HepG2 (cell line): ENCODE measurements at regions not wholly inside any gene's neighbourhood (a gene's known extent, or its start where the extent isn't known, plus 50 kb on each side); places are given as distances from the start of the nearest gene placed in this dataset.
A peak's percentile ranks its signal among the peaks of the same experiment; 100 is the strongest.

Experiments used
- ATAC-seq: fragments of 200-7000 bp; cut with Tn5 transposase; 3 replicates; pipeline ENCODE4 v1.9.1; 2020; ENCODE audit warnings: mild to moderate bottlenecking, moderate library complexity
- BruUV-seq: library from RNA; stranded (reverse); fragments of 400-500 nt; replicated peaks from 2 replicates; lab custom pipeline; 2021; lab: Mats Ljungman, UMichigan
- CTCF ChIA-PET: fragments of 300-600 bp; formaldehyde crosslinking; extraction: SDS; loops from one replicate; lab custom pipeline; 2021; ENCODE audit warnings: low total read pairs, inconsistent platforms, low intra/inter-chr PET ratio; lab: Yijun Ruan, JAX
- POLR2A ChIA-PET: fragments of 350-600 bp; sonication (Branson Sonifier 250); formaldehyde crosslinking; loops from one replicate; lab custom pipeline; 2020; ENCODE audit warnings: antibody characterized with exemption, inconsistent platforms; lab: Yijun Ruan, JAX
- DNase-seq: peaks from one replicate; pipeline ENCODE4 v3.0.0-alpha.2; 2015; ENCODE audit warnings: low spot score
- FAIRE-seq: peaks from 3 replicates; lab custom pipeline; 2011; peaks lifted over from hg19 to GRCh38; lab: Jason Lieb, UNC
- H2AFZ ChIP-seq: one replicate; pipeline ENCODE4 v1.6.1; 2011; ENCODE audit warnings: low read length, inconsistent platforms
- H3K27ac ChIP-seq: fragments of 300-600 bp; 3 replicates; pipeline ENCODE4 v1.8.0; 2011; ENCODE audit warnings: mixed run types, mild to moderate bottlenecking, mixed read lengths, low read length, inconsistent platforms; ENCODE audit not compliant: insufficient read depth; ENCODE audit errors: extremely low read length
- H3K27me3 ChIP-seq, 2 experiments: fragments of 200-600 bp in 1 of 2; 2 replicates in 1 of 2; 3 replicates in 1 of 2; pipeline versions ENCODE4 v1.6.0 to v1.8.0; 2011; ENCODE audit warnings: low read length in 2 of 2, mild to moderate bottlenecking in 2 of 2, moderate library complexity in 2 of 2, inconsistent platforms in 1 of 2; ENCODE audit not compliant: insufficient read depth in 2 of 2, control insufficient read depth in 1 of 2
- H3K36me3 ChIP-seq, 2 experiments: fragments of 200-600 bp in 1 of 2; replicated peaks in 1 of 2; 2 replicates in 1 of 2; 3 replicates in 1 of 2; pipeline versions ENCODE4 v1.5.1 to v1.8.0; 2011; ENCODE audit warnings: low read length in 2 of 2, inconsistent platforms in 1 of 2; ENCODE audit not compliant: insufficient read depth in 2 of 2, control insufficient read depth in 1 of 2
- H3K4me1 ChIP-seq: 2 replicates; pipeline ENCODE4 v1.5.1; 2012; ENCODE audit warnings: low read length, inconsistent platforms; ENCODE audit not compliant: insufficient read depth
- H3K4me2 ChIP-seq: 2 replicates; pipeline ENCODE4 v1.6.0; 2011; ENCODE audit warnings: low read depth, low read length, inconsistent platforms
- H3K4me3 ChIP-seq, 3 experiments: fragments of 200-600 bp in 1 of 3; sonication (generic), shearing (Covaris generic) in 1 of 3; replicated peaks in 1 of 3; 2 replicates each; pipeline ENCODE4 v1.5.1; 2011 to 2016; ENCODE audit warnings: low read length in 3 of 3, inconsistent platforms in 2 of 3, low read depth in 2 of 3, mild to moderate bottlenecking in 2 of 3, control low read depth in 1 of 3, mixed read lengths in 1 of 3; ENCODE audit not compliant: insufficient read depth in 1 of 3
- H3K79me2 ChIP-seq: one replicate; pipeline ENCODE4 v1.6.1; 2011; ENCODE audit warnings: low read length, inconsistent platforms; ENCODE audit not compliant: insufficient read depth
- H3K9ac ChIP-seq: 2 replicates; pipeline ENCODE4 v1.6.0; 2011; ENCODE audit warnings: mild to moderate bottlenecking, low read depth, low read length, inconsistent platforms; ENCODE audit not compliant: insufficient read depth
- H3K9me3 ChIP-seq: 2 replicates; pipeline ENCODE4 v1.5.1; 2012; ENCODE audit warnings: mild to moderate bottlenecking, low read length
- H4K20me1 ChIP-seq: 2 replicates; pipeline ENCODE4 v1.6.0; 2011; ENCODE audit warnings: inconsistent platforms, mild to moderate bottlenecking, low read length, moderate library complexity; ENCODE audit not compliant: insufficient read depth
- HNF4A ChIP-seq: sonication (generic); formaldehyde crosslinking; IDR thresholded peaks from 2 replicates; pipeline ENCODE4 v1.4.0; 2020; ENCODE audit warnings: missing genetic modification reagents
- KDM5B ChIP-seq: sonication (generic); formaldehyde crosslinking; IDR thresholded peaks from 2 replicates; pipeline ENCODE4 v1.4.0; 2020; ENCODE audit warnings: missing genetic modification reagents, mild to moderate bottlenecking, borderline replicate concordance
- WGBS: methylation state at CpG from one replicate; pipeline ENCODE4 v1.1.6; 2017; ENCODE audit warnings: low lambda C conversion rate; 5-methylcytosine and 5-hydroxymethylcytosine counted together
- in situ Hi-C: cut with HindIII; loops from 2 replicates; pipeline ENCODE4 v1.10.0; 2017; ENCODE audit warnings: low pct_unique_long_range_greater_than_20kb; ENCODE audit not compliant: extremely low pct_ligation_motif_present
- intact Hi-C: fragments of 100-400 bp; cut with micrococcal nuclease; formaldehyde crosslinking; loops from one replicate; pipeline ENCODE4 v1.10.0; 2022; ENCODE audit not compliant: unreplicated experiment
- TF ChIP-seq, protein P1 (sequence below): sonication (generic); formaldehyde crosslinking; IDR thresholded peaks from 2 replicates; pipeline ENCODE4 v1.4.0; 2020; ENCODE audit warnings: missing genetic modification reagents
- TF ChIP-seq, protein P2 (sequence below), 2 experiments: fragments of 450-650 bp in 1 of 2; sonication (generic) in 1 of 2; formaldehyde crosslinking; IDR thresholded peaks; 2 replicates each; pipeline versions ENCODE4 v1.5.0 to v1.8.0; 2020 to 2022; ENCODE audit warnings: mild to moderate bottlenecking in 1 of 2, missing genetic modification reagents in 1 of 2

DNA sequence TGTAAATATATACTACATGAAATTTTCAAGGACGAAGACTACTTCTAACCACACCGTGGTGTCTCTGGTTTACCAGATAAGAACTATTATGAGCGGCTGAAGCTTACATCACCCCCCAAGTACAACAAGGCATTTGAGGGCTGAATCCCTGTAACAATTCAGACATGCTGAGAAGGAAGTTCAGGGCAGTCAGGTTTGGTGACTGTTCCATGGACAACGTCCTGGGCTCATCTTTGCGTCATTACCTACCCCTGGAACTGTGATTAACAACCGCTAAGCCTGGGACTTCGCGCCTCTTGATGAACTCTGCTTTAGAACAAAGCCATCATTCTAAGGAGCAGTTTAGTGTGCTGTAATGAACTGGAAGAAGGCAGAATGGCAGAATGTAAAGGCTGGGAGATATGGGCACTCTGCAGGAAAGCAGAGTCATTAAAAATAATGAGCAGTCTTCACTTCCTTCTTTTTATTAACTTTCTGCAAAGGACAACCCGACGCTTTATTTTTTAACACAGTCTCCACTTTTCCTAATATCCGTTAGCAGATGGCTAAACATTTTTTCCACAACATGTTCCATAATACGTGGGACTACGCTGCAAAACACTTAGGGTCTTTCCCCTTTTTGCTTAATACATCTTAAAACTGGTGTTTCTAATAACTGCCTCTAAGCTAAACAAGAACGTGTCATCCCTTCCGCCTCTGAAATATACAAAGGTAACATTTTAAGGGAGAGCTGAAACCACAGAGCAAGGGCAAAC is 263.2 kb downstream of the ADAMTS20 start (continued):
- TF ChIP-seq, protein P1, sequence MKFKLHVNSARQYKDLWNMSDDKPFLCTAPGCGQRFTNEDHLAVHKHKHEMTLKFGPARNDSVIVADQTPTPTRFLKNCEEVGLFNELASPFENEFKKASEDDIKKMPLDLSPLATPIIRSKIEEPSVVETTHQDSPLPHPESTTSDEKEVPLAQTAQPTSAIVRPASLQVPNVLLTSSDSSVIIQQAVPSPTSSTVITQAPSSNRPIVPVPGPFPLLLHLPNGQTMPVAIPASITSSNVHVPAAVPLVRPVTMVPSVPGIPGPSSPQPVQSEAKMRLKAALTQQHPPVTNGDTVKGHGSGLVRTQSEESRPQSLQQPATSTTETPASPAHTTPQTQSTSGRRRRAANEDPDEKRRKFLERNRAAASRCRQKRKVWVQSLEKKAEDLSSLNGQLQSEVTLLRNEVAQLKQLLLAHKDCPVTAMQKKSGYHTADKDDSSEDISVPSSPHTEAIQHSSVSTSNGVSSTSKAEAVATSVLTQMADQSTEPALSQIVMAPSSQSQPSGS, result no peak
- TF ChIP-seq KDM5B (CRISPR knock-in tag), result no peak

DNA sequence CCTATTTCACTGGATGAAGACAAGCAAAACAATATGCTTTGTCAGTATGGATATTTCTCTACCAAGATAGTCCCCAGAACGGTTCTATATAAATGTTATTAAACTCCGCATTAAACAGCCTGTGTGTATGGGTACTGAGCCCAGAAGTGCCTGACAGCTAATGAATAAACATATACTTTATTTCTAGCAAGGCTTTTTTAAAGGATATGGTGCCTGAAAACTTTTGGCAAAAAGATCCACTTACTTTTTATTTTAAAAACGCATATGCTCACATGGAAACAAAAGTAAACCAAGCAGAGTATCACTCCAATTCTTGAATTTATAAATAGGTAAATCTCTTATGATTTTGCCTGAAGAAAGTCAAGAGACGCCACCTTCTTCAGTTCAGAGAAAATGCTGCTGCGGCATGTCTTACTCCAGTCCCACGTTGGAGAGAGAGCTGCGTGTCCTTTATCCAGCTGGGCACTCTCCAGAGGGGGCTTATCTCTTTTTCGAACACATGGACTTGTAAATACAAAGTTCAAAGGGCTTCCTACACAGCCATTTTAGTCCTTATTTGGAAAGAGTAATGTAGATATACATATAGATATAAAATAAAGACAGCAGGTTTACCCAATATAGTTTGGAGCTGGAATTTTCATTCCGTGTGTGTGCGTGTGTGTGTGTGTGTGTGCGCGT is 264.2 kb downstream of the ADAMTS20 start:
- H3K36me3 ChIP-seq, result no peaks in the 10 kb centered on the region
- no peaks in the 10 kb centered on the region for H3K9me3 ChIP-seq
- intact Hi-C loops, result no loop called here

More for the DNA sequence above, 264.2 kb downstream of the ADAMTS20 start:
- Histone ChIP-seq H3K4me2 (no peak overlapping the region), H3K27me3 (no peaks in the 10 kb centered on the region), H3K4me1 (no peaks in the 10 kb centered on the region), H2AFZ (no peak overlapping the region), H3K79me2 (no peaks in the 10 kb centered on the region), H4K20me1 (no peaks in the 10 kb centered on the region), H3K4me3 (no peak overlapping the region), H3K27ac (no peak overlapping the region), H3K9ac (no peak overlapping the region)
- no TSS peak for BruUV-seq
- TF ChIP-seq, protein P2, sequence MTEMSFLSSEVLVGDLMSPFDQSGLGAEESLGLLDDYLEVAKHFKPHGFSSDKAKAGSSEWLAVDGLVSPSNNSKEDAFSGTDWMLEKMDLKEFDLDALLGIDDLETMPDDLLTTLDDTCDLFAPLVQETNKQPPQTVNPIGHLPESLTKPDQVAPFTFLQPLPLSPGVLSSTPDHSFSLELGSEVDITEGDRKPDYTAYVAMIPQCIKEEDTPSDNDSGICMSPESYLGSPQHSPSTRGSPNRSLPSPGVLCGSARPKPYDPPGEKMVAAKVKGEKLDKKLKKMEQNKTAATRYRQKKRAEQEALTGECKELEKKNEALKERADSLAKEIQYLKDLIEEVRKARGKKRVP (CRISPR knock-in tag; IDR thresholded peaks at IDR 0.05), result no peak
- peak; percentile 22; the same call in 1 of the 2 replicates for TF ChIP-seq HNF4A
- POLR2A ChIA-PET, result no interaction called here
- CTCF ChIA-PET, result no interaction called here
- FAIRE-seq (no peak), DNase-seq (peak; percentile 2), ATAC-seq (peak; percentile 63; the same call in 2 of the 3 replicates)
- in situ Hi-C loops, result no loop called here
- 25% methylated on average over 12 of the region's 12 CpGs for WGBS
